HG02970 (cell line): ENCODE measurements at regions not wholly inside any gene's neighbourhood (a gene's known extent, or its start where the extent isn't known, plus 50 kb on each side); places are given as distances from the start of the nearest gene placed in this dataset.

Experiments used
- ATAC-seq: cut with Tn5 transposase; IDR thresholded peaks from one replicate; pipeline ENCODE4 v1.9.1; 2021; ENCODE audit warnings: mild to moderate bottlenecking, moderate library complexity, moderate number of reproducible peaks; ENCODE audit not compliant: unreplicated experiment, low FRiP score

DNA sequence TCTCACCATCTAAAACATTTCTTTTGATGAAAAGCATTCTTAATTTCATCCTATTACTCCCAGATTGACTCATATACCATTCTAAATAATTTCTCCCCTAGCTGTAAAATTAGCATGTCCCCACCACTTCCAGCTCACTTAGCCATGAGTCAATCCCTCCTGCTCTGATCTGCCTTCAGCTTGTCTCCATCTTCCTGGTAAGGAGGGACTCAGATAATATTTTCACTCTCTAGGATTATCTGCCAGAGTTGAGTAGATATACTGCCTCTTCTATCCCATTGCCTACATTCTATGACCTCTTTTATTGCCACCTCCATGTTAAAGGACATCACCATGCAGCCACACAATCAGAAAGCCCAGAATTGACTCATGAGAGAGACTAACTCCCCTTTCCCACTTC is 348.8 kb upstream of the POU3F2 start:
- no peak for ATAC-seq

DNA sequence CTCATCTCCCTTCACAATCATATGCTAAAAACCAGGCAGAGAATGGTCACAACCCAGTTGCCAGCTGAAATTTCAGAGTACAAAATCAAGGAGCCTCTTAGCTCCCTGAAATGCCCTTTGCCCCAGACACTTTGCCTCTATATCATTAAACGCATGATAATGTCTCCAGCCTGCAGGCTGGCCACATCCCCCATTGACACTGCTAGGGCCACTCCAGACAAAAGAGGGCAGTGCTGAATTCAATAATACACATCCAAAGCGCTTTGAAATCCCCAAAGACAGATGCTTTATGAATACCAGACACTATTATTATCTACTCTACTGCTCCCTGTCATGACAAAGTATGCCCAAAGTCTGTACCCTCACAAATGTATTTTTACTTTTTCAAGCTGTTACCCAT is 348.3 kb upstream of the POU3F2 start:
- no peak for ATAC-seq

DNA sequence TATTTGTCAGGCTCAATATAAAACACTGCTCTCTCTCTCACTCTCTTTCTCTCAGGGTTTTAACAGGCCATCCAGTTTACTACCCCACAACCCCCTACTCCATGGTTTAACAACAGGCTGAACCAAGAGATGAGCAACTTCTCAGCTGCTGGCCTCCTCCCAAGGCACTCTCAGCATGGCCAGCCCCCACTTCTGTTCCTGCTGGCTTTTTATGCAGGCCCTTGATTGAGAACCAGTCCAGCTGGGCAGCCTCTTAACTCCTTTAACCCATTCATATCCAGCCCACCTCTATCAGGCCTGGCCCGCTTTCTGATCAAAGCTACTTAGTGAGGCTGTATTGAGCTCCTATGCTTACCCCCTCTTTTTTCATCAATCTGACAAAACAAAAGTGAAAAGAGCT is 346.8 kb upstream of the POU3F2 start:
- ATAC-seq = no peak

DNA sequence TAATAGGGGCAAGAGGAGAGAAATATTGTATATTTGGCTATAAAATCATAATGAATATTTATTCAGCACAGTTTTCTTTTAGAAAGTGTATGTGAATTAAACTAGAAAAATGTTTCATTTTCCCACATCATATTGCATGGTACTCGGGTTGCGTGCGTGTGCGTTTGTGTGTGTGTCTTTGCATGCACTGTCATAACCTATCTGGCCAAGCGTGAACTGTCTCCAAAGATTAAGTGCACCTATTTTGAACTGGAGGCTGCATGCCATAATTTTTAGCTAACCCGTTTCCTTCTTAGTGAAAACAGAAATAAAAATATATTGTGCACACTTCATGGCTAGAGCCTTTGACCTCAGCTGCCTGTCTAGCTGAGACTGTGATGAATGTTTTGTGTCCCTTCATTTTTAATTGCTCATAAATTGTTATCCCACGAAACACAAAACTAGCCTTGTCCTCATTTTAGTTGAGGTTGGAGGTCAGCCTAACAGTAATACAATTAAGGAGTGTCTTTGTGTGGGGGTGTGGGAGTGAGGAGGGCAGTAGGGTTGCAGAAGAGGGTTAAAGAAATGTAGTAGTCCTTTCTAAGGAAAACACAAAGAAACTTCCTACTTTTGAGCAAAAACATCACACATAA is 336.1 kb upstream of the POU3F2 start:
- ATAC-seq = no peak

DNA sequence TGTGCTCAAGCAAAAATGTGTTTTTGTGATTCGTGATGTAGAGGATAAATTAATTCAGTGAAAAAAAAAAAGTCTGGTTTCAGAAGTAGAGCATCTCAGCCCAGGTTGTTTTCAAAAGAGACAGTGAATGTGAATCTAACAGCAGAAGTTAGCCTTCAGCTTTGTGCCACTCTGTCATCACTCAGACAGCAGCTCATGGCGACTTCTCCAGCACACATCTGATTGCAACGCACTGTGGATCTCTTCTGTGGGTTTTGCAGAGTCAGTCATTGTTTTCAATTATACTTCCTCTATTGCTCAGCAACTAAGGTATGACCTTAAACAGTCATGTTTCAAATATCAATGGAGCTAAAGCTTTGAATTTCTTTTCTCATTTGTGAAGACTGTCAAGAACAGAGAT is 335.5 kb upstream of the POU3F2 start:
- ATAC-seq = no peak

DNA sequence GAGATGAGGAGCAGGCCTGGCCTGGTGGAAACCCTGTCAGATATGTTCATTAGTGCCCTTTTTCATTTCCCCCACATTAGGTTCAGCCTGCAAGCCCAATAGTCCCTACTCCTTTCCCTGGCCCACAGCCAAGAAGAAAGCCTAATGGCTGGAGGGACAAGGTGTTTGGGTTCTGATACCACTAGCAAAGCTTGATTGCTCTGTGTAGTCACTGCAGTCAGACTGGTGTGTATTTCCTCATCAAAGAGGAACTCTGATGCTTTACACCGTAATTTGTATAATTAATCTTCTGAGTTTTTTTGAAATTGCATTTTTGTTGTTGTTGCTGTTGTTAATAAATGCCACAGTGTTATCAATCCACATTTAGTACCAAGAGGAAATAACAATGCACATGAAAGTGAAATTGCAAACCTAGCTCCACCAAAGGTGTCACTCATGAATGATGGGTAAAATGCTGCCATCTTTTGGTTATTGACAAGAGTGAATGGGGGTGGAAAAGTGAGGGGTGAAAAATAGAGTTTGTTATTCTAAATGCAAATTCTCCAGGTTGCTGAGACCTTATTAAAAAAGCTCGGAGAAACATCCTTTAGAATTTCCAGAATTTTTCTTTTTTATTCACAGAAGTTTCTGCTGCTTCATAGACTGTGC is 320.2 kb upstream of the POU3F2 start:
- ATAC-seq = no peak

DNA sequence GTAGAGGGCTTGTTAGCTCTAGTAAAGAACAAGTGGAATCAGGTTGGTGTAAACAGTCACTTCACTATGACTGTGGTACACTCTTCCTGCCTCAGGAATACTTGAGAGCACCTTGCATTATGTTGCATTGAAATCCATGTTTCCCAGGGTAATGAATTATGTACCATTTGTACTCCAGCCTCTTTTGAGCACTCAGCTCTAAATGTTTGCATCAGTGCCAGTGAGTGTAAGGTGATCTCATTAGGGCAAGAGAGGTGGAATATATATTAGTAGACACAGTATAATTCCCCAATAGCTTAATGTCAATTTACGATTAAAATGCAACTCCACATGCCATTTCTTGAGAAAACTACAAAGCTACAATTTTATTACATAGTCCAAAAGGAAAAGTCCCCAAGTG is 319.6 kb upstream of the POU3F2 start:
- ATAC-seq = no peak

DNA sequence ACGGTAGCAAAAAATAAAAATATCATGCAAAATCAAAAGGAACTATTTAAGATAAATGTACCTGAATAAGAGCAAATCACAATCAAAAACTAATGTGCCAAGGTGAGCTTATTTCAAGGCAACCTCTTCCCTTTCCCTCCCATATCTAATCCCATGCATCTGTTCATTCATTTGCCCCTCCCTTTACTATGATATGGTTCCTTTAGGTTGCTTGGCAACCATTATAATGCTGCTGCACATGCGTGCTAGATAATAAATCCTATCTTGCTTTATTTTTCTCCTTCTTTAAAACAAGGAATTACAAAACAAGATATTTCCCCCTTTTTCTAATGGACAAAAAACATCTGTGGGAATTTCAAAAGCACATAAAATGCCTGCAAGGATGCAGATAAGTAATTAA is 318.2 kb upstream of the POU3F2 start:
- no peak for ATAC-seq

DNA sequence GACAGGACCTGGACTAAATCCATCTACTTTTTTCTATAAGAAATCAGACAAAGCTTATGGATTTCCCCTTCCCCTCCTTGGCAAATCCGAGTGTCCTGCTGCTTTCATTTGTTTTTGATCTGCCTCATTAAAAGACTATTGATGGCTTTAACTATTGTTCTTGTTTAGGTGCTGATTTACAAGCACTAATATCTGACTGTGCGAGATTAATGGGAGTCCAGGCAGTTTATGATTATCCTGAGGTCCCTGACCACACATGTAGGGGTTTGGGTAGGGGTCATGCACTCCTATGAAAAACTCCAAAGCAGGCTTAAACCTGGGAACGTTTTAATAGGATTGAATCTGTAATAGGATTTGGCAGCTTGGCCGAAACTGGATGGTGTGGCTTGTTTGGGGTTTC is 317.5 kb upstream of the POU3F2 start:
- no peak for ATAC-seq

DNA sequence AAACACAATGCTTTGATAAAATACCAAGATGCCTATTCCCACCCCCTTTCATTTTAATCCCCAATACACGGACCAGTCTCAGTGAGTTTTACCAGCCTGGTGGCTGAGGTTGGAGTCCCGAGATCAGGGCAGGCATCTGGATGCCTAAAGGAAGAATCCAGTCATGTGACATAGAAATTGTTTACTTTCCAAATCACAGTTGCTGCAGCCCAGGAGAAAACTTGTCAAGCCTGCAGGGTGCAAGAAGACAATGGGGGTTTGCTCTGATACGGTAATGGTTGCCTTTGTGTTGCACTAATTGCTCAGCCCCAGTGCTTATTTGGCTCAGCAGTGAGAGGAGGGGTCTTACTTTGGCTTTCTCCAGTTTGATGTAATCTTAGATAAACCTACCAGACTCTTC is 308.5 kb upstream of the POU3F2 start:
- ATAC-seq = no peak

DNA sequence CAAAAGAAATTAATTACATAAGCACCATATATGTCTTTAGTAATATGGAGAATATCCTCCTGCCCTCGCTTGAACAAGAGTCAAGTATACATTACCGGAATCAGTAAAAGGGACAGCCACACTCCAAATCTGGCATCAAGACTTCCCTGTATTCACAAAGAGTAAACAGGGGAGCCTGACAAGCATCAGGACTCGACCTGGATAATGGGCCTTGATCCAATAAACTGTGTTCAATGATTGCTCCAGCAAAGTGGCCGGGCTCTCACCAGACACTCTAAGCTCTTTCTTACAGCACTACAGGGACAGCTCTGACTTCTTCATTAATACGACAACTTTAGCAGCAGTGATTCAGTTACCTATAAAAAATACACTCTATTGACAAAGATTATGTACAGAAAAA is 307.9 kb upstream of the POU3F2 start:
- no peak for ATAC-seq

DNA sequence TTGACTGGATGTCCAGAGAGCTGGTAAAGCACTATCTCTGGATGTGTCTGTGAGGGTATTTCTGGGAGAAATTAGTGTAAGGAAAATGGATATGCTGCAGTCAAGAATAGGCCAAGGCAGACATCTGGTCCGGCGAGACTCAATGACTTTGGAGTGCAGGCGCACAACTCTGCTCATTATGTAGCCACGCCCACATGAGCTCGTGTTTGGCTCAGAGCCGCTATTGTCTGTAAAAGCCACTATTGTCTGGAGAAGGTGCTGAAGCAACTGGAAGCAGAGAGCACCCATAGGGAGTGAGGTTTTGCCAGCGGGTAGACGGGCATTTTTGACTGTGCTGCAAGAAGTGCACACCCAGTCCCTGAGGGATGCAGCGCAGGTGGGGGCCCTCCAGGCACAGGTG is 305.0 kb upstream of the POU3F2 start:
- no peak for ATAC-seq

DNA sequence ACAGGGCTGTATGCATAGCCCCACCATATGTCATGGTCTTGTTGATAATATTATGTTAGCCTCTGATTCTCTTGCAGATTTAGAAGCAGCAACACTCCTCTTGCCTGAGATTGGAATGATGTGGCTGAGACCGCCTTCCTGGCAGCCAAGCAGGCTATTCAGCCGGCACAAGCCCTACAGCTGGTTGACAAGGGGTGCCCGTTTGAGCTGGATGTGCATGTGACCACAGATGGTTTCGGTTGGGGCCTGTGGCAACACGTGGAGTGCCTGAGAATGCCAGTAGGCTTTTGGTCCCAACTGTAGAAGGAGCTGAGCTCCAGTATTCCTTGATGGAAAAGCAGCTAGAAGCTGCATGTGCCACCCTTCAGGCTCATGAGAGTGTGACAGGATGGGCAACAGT is 303.6 kb upstream of the POU3F2 start:
- no peak for ATAC-seq

DNA sequence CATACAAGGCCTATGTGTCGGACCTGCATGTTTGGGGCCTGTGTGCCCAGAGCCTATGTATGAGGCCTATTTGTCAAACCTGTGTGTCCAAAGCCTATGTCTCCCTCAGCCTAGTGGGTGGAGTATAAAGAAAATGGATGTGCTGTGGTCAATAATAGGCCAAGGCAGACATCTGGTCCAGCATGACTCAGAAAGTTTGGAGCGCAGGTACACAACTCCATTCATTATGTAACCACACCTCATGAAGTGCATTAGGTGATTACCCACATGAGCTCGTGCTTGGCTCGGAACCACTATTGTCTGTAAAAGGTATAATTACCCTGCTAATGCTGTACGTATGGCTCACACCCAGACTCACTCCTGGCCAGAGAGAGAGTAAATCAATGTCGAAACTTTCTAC is 302.4 kb upstream of the POU3F2 start:
- no peak for ATAC-seq

DNA sequence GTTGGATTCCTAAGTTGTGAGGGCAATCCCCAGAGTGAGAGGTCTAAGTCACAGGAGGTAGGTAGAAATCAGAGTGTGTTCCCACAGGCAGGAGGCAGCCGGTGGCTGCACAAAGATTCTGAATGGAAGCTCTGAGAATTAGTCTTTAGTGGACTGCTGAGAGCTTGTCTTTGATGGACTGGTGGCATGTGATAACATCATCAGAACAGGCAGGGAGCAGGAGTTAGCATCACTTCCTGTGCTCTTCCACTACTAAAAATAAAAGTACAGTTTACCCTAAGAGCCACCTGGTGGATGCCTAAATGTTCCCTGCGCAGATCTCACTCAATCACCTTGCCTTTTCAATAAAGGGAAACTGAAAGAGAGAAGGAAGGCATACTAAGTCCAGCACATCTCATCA is 294.6 kb upstream of the POU3F2 start:
- ATAC-seq = no peak

DNA sequence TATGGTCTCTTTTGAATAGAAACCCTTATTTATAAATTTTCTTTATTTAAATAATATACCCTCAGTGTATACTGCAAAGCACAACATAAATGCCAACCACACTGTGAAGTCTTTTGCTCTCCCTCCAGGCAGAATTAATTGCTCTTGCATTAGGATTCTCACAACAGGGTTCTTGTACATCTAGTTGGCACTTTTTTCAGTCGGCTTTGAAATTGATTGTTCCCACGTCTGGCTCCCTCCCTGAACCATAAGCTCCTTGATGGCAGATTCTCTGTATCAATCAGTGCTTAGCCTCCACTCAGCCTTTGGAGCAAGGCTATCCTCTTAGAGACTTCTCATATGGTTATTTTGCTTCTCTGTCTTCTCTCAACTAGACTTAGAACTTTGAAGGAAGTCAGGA is 288.0 kb upstream of the POU3F2 start:
- ATAC-seq = no peak

DNA sequence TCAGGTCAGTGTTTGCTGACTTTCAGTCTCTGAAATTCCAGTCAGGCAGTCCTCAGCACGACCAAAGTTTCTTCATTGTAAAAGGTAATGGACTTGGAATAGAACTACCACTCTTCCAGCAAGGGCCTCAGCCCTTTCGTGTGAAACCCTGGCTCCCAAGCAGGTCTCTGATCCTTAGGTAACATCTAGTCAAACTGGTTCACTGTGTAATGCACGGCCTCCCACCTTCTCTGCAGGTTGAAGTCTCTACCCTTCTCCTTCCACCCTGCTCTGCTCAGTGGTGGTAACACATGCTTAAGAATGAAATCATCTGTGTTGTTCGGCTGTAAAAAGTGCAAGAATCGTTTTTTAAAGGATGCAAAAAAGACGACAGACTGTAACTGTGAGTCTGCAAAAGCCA is 287.2 kb upstream of the POU3F2 start:
- no peak for ATAC-seq

DNA sequence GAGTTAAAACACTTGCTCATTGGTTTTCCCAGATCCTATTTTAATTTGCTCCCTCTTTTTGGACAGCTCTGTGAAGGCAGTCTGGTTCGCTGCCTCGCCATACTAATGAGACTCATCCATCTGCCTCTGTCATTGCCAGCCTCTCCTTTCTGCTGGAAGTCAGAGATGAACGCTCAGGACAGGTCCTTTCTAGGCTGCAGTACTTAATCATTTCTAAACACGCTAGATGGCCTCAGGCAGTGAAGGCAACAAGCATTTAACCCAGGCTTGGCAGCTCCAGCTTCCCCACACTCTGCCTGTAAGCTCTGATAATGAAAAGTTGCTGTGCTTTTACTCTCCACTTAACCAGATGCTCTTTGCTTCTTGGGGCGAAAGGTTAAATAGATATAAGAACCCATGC is 286.7 kb upstream of the POU3F2 start:
- no peak for ATAC-seq

DNA sequence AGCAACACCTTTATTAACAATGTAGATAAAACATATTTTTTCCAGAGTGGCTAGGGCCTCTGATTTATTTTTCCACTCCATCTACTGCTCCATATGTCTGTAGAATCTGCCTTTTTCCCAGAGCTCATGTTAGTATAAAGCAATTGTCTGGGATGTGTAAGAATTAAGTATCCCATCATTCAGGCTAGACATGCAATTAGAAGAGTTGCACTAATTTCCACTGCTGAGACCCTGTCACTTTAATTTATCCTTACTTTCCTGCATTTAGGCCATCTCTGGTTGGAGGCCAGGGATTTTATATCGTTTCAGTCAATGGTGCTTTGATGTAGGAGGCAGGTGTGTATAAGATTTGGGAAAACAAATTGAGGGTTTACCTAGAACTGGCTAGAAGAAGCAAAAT is 286.1 kb upstream of the POU3F2 start:
- ATAC-seq = no peak

DNA sequence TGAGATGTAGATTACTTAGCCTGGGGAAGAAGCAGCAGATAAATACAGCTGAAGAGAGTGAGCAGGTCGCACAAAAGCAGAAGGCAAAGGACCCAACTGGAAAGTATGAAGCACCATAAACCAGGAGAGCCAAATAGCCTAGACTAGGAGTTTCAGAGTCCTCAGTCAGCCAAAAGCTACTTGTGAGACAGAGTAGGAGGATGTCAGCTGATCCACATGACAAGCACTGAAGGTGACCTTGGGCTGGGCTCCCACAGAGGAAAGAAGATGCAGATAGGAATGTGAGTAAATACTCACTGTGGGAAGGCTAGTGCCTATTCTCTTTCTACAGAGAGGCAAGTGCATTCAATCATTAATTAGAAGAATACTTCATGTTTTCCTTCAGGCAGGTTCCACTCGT is 274.0 kb upstream of the POU3F2 start:
- no peak for ATAC-seq

DNA sequence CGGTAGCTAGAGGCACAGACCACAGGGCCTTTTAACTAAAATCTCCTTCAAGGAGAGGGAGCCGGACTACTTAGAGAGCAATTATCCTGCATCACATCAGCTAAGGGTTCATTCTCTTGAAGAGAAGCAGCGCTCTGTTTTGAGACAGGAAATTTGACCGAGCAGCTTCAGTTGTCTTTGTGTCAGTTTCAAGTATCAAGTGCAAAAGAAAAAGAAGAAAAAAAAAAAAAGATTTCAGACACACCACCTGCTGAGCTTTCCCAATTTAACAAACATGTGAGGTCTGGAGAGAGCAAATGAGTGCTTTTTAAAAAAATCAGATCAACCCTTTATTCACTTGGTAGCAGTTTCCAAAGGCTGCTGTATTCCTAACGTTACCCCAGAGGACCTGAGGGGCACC is 273.5 kb upstream of the POU3F2 start:
- ATAC-seq = no peak

DNA sequence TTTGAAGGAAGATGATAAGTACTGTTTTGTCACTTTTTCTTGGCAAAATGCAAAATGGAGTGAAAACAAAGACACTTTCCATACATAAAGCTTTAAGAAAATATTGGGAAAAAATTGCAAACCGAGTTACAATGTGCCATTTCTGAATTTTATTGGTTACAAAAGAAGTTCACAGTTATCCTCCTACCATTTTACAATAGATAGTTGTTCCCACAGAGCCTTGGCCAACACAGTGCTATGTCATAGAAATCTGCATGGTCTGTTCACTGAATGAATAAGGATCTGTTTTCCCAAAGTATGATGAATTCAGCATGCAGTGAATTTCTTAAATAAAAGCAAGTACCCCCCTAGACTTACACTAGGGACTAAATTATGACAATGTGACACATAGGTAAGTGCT is 268.2 kb upstream of the POU3F2 start:
- ATAC-seq = no peak

DNA sequence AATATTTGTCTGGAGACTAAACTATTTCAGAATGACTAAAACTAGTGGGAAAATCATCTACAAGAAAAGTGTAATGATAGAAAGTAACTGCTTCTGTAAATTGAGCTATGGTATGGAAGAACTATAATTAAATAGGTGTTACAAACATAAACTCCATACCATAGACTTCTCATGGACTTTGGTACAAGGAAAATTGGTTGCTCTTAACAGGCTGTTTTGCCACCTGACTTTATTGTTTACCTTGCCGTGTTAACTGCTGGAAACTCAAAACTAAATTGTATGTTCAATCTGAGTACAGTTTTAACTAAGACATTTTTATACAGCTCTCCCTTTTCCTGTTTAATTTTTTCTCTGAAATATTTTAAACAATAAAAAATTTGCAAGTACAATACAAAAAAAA is 261.8 kb upstream of the POU3F2 start:
- ATAC-seq = no peak
